ENCODE measurements at regions not wholly inside any gene's neighbourhood (a gene's known extent, or its start where the extent isn't known, plus 50 kb on each side); places are given as distances from the start of the nearest gene placed in this dataset.

DNA sequence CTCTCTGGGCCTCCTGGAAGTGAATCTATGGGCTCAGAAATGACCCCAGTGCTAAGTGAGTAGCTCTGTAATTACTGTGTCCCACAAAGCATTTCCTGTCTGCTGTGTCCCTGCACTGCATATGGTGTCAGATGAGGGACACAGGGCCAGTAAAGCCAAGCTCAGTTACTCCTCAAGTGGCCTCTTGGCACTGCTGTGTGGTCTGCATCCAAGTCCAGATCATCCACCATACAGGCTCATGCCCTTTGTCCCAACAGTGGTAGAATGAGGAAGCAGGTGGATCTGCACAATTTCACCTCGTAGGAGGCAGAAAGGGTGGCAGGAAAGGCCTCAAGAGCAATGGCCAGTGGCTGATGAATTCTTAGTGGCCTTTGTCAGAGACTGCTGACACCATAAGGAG is 146.8 kb downstream of the SOX9 start:
- Histone ChIP-seq H3K36me3 (ENCODE audit: control insufficient read depth, insufficient read depth, low read length) (no peaks in the 10 kb centered on the region), H3K4me3 (replicated peaks; ENCODE audit: low read depth, low read length) (no peak overlapping the region), H3K27me3 (replicated peaks; ENCODE audit: control insufficient read depth, insufficient read depth, low read length) (no peaks in the 10 kb centered on the region)
- TF ChIP-seq, protein P1, sequence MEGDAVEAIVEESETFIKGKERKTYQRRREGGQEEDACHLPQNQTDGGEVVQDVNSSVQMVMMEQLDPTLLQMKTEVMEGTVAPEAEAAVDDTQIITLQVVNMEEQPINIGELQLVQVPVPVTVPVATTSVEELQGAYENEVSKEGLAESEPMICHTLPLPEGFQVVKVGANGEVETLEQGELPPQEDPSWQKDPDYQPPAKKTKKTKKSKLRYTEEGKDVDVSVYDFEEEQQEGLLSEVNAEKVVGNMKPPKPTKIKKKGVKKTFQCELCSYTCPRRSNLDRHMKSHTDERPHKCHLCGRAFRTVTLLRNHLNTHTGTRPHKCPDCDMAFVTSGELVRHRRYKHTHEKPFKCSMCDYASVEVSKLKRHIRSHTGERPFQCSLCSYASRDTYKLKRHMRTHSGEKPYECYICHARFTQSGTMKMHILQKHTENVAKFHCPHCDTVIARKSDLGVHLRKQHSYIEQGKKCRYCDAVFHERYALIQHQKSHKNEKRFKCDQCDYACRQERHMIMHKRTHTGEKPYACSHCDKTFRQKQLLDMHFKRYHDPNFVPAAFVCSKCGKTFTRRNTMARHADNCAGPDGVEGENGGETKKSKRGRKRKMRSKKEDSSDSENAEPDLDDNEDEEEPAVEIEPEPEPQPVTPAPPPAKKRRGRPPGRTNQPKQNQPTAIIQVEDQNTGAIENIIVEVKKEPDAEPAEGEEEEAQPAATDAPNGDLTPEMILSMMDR (IDR thresholded peaks at IDR 0.05; ENCODE audit: insufficient read depth, low read length, poor library complexity, severe bottlenecking): no peak
- no peak for DNase-seq (ENCODE audit: extremely low read depth, insufficient read length)

DNA sequence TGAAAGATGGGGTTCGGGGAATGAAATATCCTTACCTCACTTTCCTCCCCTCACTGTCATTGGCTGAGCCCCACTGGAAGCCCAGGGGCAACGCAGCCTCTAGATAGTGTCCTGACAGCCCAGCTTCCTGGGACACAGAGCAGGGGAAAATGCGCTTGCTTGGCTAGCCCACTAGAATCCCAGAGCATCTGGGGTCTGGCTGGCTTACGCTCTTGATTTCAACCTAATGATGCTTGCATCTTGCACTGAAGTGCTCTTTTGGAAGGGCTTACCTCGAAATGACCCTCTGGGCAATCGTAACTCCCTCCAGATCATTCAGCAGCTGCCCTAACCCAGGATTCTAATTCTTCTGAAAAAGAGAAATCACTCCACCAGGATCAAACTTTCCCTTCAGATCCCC is 147.6 kb downstream of the SOX9 start:
- H3K27me3 ChIP-seq (replicated peaks; ENCODE audit: control insufficient read depth, insufficient read depth, low read length): no peaks in the 10 kb centered on the region
- no peaks in the 10 kb centered on the region for H3K36me3 ChIP-seq (ENCODE audit: control insufficient read depth, insufficient read depth, low read length)
- DNase-seq (ENCODE audit: extremely low read depth, insufficient read length): no peak
- TF ChIP-seq, protein P1 (IDR thresholded peaks at IDR 0.05; ENCODE audit: insufficient read depth, low read length, poor library complexity, severe bottlenecking): no peak
- H3K4me3 ChIP-seq (replicated peaks; ENCODE audit: low read depth, low read length): no peak overlapping the region

DNA sequence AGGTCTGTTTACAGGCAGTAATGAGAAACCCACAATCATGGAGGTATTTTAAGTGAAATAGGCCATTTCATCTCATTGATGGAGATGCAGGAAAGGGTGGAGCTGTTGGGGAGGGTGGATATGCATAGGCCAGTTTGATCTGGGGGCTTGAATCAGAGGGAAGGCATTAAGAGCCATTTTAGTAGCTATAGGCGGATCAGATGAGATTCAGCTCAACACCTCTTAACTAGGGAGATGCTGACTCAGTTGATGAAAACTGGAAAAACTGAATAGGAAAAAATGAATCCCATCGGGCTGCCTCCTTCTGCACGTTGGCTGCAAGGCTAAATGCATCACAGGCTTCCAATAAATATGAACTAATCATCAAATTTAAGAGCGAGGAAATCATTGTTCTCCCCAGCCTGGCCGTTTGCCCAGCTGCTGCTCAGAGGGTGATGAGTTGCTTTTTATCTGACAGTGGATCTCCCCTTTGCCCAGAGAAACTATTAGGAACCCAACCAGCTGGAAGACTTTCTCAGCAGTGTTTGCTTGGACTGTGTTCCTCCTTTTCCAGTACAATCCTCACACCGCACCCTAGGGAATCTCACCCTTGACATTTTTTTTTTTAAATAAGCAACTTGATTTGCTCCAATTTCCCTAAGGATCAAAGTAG is 149.6 kb downstream of the SOX9 start:
- no peaks in the 10 kb centered on the region for H3K36me3 ChIP-seq (ENCODE audit: control insufficient read depth, insufficient read depth, low read length)
- DNase-seq (ENCODE audit: extremely low read depth, insufficient read length): no peak

DNA sequence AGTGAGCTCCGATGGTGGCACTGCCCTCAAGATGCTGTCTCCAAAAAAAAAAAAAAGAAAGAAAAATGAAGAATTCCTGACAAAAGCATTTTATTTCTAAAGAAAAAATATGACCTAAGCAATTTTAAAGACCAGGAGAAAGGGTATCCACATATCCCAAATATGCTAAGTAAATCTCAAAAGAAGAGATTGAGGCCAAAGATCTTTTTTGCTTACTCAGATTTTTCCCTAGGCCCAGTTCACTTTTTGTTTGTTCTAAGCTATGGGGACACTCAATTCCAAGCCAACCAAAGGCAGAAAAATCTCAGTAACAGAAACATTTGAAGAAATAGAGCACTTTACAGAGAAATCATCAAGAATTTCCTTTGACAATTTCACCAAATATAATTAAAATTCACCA is 150.8 kb downstream of the SOX9 start:
- Histone ChIP-seq H3K4me3 (replicated peaks; ENCODE audit: low read depth, low read length) (no peak overlapping the region), H3K36me3 (ENCODE audit: control insufficient read depth, insufficient read depth, low read length) (no peaks in the 10 kb centered on the region), H3K27me3 (replicated peaks; ENCODE audit: control insufficient read depth, insufficient read depth, low read length) (no peaks in the 10 kb centered on the region)
- TF ChIP-seq, protein P1 (IDR thresholded peaks at IDR 0.05; ENCODE audit: insufficient read depth, low read length, poor library complexity, severe bottlenecking): no peak
- no peak for DNase-seq (ENCODE audit: extremely low read depth, insufficient read length)

More for the DNA sequence above, 149.6 kb downstream of the SOX9 start:
- TF ChIP-seq, protein P1 (IDR thresholded peaks at IDR 0.05; ENCODE audit: insufficient read depth, low read length, poor library complexity, severe bottlenecking): no peak
- H3K27me3 ChIP-seq (replicated peaks; ENCODE audit: control insufficient read depth, insufficient read depth, low read length): no peaks in the 10 kb centered on the region
- no peak overlapping the region for H3K4me3 ChIP-seq (replicated peaks; ENCODE audit: low read depth, low read length)

DNA sequence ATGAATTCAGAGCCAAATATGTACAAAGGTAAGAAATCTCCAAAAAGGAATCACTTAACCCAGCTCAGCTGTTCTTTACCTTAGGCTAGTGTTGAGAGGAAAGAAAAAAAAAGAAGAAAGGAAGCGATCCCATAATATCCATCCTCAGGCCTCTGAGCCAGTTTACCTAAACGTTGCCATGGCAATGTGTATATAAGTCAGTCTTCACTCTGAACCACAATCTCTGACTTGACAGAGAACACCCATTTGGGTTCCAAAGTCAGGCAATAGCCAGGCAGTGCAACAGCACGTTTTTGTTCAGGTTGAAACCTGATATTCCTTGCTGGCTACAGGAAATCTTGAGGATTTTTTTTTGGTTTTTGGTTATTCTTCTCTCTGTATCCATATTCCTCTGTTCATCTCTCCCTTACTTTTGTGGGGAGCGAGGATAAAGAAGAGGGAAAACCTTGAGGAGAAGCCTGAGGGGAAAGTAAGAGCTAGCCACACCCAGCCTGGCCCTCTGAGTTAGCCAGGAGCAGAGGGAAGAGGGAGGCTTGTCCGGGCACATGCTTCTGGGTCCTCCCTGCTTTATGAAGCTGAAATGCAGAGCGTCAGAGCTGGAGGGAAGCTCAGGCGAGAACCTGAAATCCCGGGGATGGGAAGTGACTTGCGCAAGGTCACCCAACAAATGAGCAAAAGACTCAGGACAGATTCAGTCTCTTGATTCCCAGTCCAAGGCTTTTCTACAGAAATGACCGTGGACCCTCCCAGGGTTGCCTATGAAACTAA is 152.7 kb downstream of the SOX9 start:
- DNase-seq (ENCODE audit: extremely low read depth, insufficient read length): no peak
- Histone ChIP-seq H3K27me3 (replicated peaks; ENCODE audit: control insufficient read depth, insufficient read depth, low read length) (no peaks in the 10 kb centered on the region), H3K4me3 (replicated peaks; ENCODE audit: low read depth, low read length) (no peak overlapping the region), H3K36me3 (ENCODE audit: control insufficient read depth, insufficient read depth, low read length) (no peaks in the 10 kb centered on the region)
- TF ChIP-seq, protein P1 (IDR thresholded peaks at IDR 0.05; ENCODE audit: insufficient read depth, low read length, poor library complexity, severe bottlenecking): no peak

Measured in GM06990 (cell line).